GM12878 (cell line): ENCODE measurements at regions not wholly inside any gene's neighbourhood (a gene's known extent, or its start where the extent isn't known, plus 50 kb on each side); places are given as distances from the start of the nearest gene placed in this dataset.

Experiments used
- ATAC-seq: fragments of 200-7000 bp; cut with Tn5 transposase; 3 replicates; pipeline ENCODE4 v1.9.1; 2020; ENCODE audit warnings: mild to moderate bottlenecking, moderate library complexity
- BruUV-seq: library from RNA; stranded (reverse); fragments of 400-500 nt; replicated peaks from 2 replicates; lab custom pipeline; 2021; lab: Mats Ljungman, UMichigan
- CTCF ChIA-PET: fragments of 300-600 bp; sonication (Branson Sonifier 250); formaldehyde crosslinking; extraction: SDS; loops from one replicate; lab custom pipeline; 2021; ENCODE audit warnings: inconsistent platforms; lab: Yijun Ruan, JAX
- POLR2A ChIA-PET: fragments of 350-600 bp; formaldehyde crosslinking; extraction: SDS; loops from one replicate; lab custom pipeline; 2021; ENCODE audit warnings: inconsistent platforms; lab: Charles Lee
- RAD21 ChIA-PET: fragments of 300-600 bp; sonication (Branson Sonifier 250); formaldehyde crosslinking; loops from one replicate; lab custom pipeline; 2023; ENCODE audit warnings: antibody characterized with exemption; ENCODE audit not compliant: unreplicated experiment; lab: Charles Lee
- SMC1A ChIA-PET: fragments of 300-600 bp; sonication (Branson Sonifier 250); formaldehyde crosslinking; loops from one replicate; lab custom pipeline; 2023; ENCODE audit not compliant: unreplicated experiment, uncharacterized antibody; lab: Charles Lee
- DNase-seq: peaks from one replicate; pipeline ENCODE4 v3.0.0-alpha.2; 2011; ENCODE audit warnings: low read depth, low spot score
- FAIRE-seq: peaks from 3 replicates; lab custom pipeline; 2011; peaks lifted over from hg19 to GRCh38; lab: Jason Lieb, UNC
- H2AFZ ChIP-seq: 2 replicates; pipeline ENCODE4 v1.6.0; 2011; ENCODE audit warnings: low read depth, low read length, control low read depth; ENCODE audit not compliant: control insufficient read depth
- H3K27ac ChIP-seq: 2 replicates; pipeline ENCODE4 v1.5.1; 2011; ENCODE audit warnings: control low read depth; ENCODE audit not compliant: control insufficient read depth, insufficient read depth
- H3K27me3 ChIP-seq, 2 experiments: replicated peaks in 1 of 2; 2 replicates each; pipeline versions ENCODE4 v1.6.0 to v1.6.1; 2011; ENCODE audit warnings: low read length in 1 of 2; ENCODE audit not compliant: control insufficient read depth in 2 of 2, insufficient read depth in 2 of 2
- H3K36me3 ChIP-seq, 2 experiments: 2 replicates each; pipeline ENCODE4 v1.5.1; 2011; ENCODE audit warnings: low read length in 1 of 2; ENCODE audit not compliant: control insufficient read depth in 2 of 2, insufficient read depth in 2 of 2
- H3K4me1 ChIP-seq: 2 replicates; pipeline ENCODE4 v1.6.1; 2011; ENCODE audit warnings: mild to moderate bottlenecking, low read length, moderate library complexity, mixed read lengths; ENCODE audit not compliant: control insufficient read depth, insufficient read depth
- H3K4me2 ChIP-seq: 2 replicates; pipeline ENCODE4 v1.6.0; 2011; ENCODE audit warnings: control low read depth; ENCODE audit not compliant: control insufficient read depth, insufficient read depth
- H3K4me3 ChIP-seq: fragments of 200-600 bp; sonication (generic); 2 replicates; pipeline ENCODE4 v1.5.1; 2016
- H3K79me2 ChIP-seq: 2 replicates; pipeline ENCODE4 v1.6.0; 2011; ENCODE audit warnings: low read length; ENCODE audit not compliant: control insufficient read depth, insufficient read depth
- H3K9ac ChIP-seq: 2 replicates; pipeline ENCODE4 v1.8.0; 2011; ENCODE audit warnings: low read length, control low read depth, mixed read lengths; ENCODE audit not compliant: control insufficient read depth, insufficient read depth
- H3K9me3 ChIP-seq: replicated peaks from 3 replicates; pipeline ENCODE4 v1.5.1; 2011; ENCODE audit warnings: mild to moderate bottlenecking, low read length; ENCODE audit not compliant: control insufficient read depth, insufficient read depth
- H4K20me1 ChIP-seq: 2 replicates; pipeline ENCODE4 v1.6.0; 2011; ENCODE audit not compliant: control insufficient read depth, insufficient read depth
- BACH1 ChIP-seq: fragments of 450-650 bp; IDR thresholded peaks from 2 replicates; pipeline ENCODE4 v1.6.1; 2017; ENCODE audit warnings: mild to moderate bottlenecking, borderline replicate concordance
- BHLHE40 ChIP-seq, 2 experiments: fragments of 450-650 bp in 1 of 2; IDR thresholded peaks; 2 replicates each; pipeline ENCODE4 v1.6.1; 2011 to 2017; ENCODE audit warnings: low read depth in 2 of 2, borderline replicate concordance in 1 of 2, improper control_type of control experiment in 1 of 2, low read length in 1 of 2, mild to moderate bottlenecking in 1 of 2
- CBX3 ChIP-seq: fragments of 200-600 bp; sonication (generic); IDR thresholded peaks from 2 replicates; pipeline ENCODE4 v1.6.1; 2016; ENCODE audit warnings: low read depth, borderline replicate concordance
- GATAD2B ChIP-seq: fragments of 450-650 bp; conservative IDR thresholded peaks from 2 replicates; pipeline ENCODE4 v1.6.1; 2017; ENCODE audit warnings: low read depth, mild to moderate bottlenecking, moderate library complexity
- HDGF ChIP-seq: fragments of 450-650 bp; IDR thresholded peaks from 2 replicates; pipeline ENCODE4 v1.6.1; 2016; ENCODE audit warnings: antibody characterized with exemption
- NBN ChIP-seq: fragments of 450-650 bp; IDR thresholded peaks from 2 replicates; pipeline ENCODE4 v1.6.1; 2016
- NFYA ChIP-seq: IDR thresholded peaks from 2 replicates; pipeline ENCODE4 v1.6.1; 2011; ENCODE audit warnings: low read depth, mild to moderate bottlenecking, low read length, improper control_type of control experiment, borderline replicate concordance
- NFYB ChIP-seq: IDR thresholded peaks from 2 replicates; pipeline ENCODE4 v1.6.1; 2011; ENCODE audit warnings: low read depth, mild to moderate bottlenecking, low read length, improper control_type of control experiment, moderate library complexity; ENCODE audit not compliant: insufficient read depth
- SIX5 ChIP-seq: IDR thresholded peaks from 2 replicates; pipeline ENCODE4 v1.6.1; 2011; ENCODE audit warnings: mild to moderate bottlenecking, low read depth, low read length, moderate library complexity; ENCODE audit not compliant: severe bottlenecking
- SMC3 ChIP-seq: IDR thresholded peaks from 2 replicates; pipeline ENCODE4 v1.6.1; 2011; ENCODE audit warnings: low read length, improper control_type of control experiment, borderline replicate concordance
- TCF7 ChIP-seq: IDR thresholded peaks from 2 replicates; pipeline ENCODE4 v1.6.1; 2014; ENCODE audit warnings: antibody characterized with exemption, borderline replicate concordance
- WRNIP1 ChIP-seq: IDR thresholded peaks from 2 replicates; pipeline ENCODE4 v1.6.1; 2011; ENCODE audit warnings: low read depth, low read length, improper control_type of control experiment, borderline replicate concordance
- WGBS: methylation state at CpG from one replicate; pipeline ENCODE4 v1.1.6; 2016; ENCODE audit warnings: low lambda C conversion rate; ENCODE audit not compliant: insufficient replicate concordance, insufficient coverage; ENCODE audit errors: missing lambda C conversion rate; 5-methylcytosine and 5-hydroxymethylcytosine counted together
- in situ Hi-C: fragments of 300-500 bp; cut with MboI; formaldehyde crosslinking; loops from 9 replicates; pipeline ENCODE4 v1.14.3; 2018; ENCODE audit warnings: mixed read lengths
- intact Hi-C: fragments of 100-400 bp; cut with micrococcal nuclease; formaldehyde crosslinking; loops from one replicate; pipeline ENCODE4 v1.14.2; 2022; ENCODE audit not compliant: unreplicated experiment
- TF ChIP-seq, protein P1 (sequence below): IDR thresholded peaks from 2 replicates; pipeline ENCODE4 v1.6.1; 2012; ENCODE audit warnings: improper control_type of control experiment, low read depth, low read length; ENCODE audit not compliant: insufficient replicate concordance
- TF ChIP-seq, protein P2 (sequence below): fragments of 150-350 bp; IDR thresholded peaks from 2 replicates; pipeline ENCODE4 v1.6.1; 2014; ENCODE audit warnings: mild to moderate bottlenecking, low read depth, low read length
- TF ChIP-seq, protein P3 (sequence below), 3 experiments: IDR thresholded peaks in 2 of 3; conservative IDR thresholded peaks in 1 of 3; 2 replicates each; pipeline ENCODE4 v1.5.1; 2011; ENCODE audit warnings: low read depth in 3 of 3, low read length in 3 of 3, mild to moderate bottlenecking in 3 of 3, control low read depth in 2 of 3, moderate library complexity in 2 of 3, inconsistent platforms in 1 of 3, mixed read lengths in 1 of 3; ENCODE audit not compliant: control insufficient read depth in 2 of 3, insufficient read depth in 1 of 3; ENCODE audit errors: extremely low read depth in 1 of 3

DNA sequence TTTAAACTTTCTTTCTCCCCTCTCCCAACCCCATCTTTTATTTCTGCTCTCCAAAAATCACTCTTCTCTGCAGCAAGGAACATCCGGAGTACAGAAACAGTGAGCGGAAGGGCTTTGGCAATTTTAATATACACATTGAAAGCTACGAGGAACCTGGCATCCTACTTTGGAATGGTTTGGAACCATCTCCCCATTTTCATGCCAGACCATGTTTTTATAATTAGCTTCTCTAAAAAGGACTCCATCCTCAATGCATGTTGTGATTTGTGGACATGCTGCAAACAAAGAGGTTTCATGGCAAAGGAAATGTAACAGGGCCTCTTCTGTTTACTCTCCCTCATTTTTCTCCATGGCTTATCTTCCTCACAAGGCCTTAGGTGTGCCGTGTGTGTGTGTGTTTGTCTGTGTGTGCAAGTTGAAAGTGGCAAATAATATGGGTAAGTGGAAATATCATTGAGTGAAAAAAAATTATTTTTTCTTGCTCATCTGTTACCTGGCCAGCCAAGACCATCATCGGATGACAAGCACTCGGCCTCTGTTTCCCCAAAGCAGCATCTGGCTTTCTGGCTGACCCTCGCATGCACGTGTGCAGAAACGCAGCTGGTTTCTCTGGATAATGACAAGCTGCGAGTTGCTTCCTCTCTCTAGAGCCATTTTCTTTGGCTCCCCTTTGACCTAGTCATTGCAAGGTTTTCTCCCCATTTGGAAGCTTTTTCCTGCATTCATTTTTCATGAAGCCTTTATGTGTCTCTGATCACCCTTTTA is 585.0 kb downstream of the TMEM114 start:
- WGBS = 28% methylated on average over 10 of the region's 10 CpGs
- Histone ChIP-seq H3K4me1 (no peaks in the 10 kb centered on the region), H3K9me3 (no peaks in the 10 kb centered on the region), H3K79me2 (no peaks in the 10 kb centered on the region), H4K20me1 (no peaks in the 10 kb centered on the region), H3K36me3 (no peaks in the 10 kb centered on the region), H3K4me2 (no peak overlapping the region), H2AFZ (no peak overlapping the region), H3K27me3 (no peaks in the 10 kb centered on the region), H3K4me3 (no peak overlapping the region), H3K27ac (no peak overlapping the region), H3K9ac (no peak overlapping the region)
- intact Hi-C loops (no loop called here), in situ Hi-C loops (no loop called here)
- ATAC-seq = no peak
- RAD21 ChIA-PET = no interaction called here
- CTCF ChIA-PET = no interaction called here
- DNase-seq = no peak
- POLR2A ChIA-PET = no interaction called here
- no TSS peak for BruUV-seq
- no peak for FAIRE-seq
- SMC1A ChIA-PET = no interaction called here
- TF ChIP-seq WRNIP1 = no peak
- no peak for TF ChIP-seq CBX3
- TF ChIP-seq, protein P1, sequence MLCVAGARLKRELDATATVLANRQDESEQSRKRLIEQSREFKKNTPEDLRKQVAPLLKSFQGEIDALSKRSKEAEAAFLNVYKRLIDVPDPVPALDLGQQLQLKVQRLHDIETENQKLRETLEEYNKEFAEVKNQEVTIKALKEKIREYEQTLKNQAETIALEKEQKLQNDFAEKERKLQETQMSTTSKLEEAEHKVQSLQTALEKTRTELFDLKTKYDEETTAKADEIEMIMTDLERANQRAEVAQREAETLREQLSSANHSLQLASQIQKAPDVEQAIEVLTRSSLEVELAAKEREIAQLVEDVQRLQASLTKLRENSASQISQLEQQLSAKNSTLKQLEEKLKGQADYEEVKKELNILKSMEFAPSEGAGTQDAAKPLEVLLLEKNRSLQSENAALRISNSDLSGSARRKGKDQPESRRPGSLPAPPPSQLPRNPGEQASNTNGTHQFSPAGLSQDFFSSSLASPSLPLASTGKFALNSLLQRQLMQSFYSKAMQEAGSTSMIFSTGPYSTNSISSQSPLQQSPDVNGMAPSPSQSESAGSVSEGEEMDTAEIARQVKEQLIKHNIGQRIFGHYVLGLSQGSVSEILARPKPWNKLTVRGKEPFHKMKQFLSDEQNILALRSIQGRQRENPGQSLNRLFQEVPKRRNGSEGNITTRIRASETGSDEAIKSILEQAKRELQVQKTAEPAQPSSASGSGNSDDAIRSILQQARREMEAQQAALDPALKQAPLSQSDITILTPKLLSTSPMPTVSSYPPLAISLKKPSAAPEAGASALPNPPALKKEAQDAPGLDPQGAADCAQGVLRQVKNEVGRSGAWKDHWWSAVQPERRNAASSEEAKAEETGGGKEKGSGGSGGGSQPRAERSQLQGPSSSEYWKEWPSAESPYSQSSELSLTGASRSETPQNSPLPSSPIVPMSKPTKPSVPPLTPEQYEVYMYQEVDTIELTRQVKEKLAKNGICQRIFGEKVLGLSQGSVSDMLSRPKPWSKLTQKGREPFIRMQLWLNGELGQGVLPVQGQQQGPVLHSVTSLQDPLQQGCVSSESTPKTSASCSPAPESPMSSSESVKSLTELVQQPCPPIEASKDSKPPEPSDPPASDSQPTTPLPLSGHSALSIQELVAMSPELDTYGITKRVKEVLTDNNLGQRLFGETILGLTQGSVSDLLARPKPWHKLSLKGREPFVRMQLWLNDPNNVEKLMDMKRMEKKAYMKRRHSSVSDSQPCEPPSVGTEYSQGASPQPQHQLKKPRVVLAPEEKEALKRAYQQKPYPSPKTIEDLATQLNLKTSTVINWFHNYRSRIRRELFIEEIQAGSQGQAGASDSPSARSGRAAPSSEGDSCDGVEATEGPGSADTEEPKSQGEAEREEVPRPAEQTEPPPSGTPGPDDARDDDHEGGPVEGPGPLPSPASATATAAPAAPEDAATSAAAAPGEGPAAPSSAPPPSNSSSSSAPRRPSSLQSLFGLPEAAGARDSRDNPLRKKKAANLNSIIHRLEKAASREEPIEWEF = no peak
- TF ChIP-seq, protein P2, sequence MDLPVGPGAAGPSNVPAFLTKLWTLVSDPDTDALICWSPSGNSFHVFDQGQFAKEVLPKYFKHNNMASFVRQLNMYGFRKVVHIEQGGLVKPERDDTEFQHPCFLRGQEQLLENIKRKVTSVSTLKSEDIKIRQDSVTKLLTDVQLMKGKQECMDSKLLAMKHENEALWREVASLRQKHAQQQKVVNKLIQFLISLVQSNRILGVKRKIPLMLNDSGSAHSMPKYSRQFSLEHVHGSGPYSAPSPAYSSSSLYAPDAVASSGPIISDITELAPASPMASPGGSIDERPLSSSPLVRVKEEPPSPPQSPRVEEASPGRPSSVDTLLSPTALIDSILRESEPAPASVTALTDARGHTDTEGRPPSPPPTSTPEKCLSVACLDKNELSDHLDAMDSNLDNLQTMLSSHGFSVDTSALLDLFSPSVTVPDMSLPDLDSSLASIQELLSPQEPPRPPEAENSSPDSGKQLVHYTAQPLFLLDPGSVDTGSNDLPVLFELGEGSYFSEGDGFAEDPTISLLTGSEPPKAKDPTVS = no peak
- no peak for TF ChIP-seq HDGF
- TF ChIP-seq BACH1 = no peak
- TF ChIP-seq NFYA = no peak
- TF ChIP-seq BHLHE40 (IDR thresholded peaks at IDR 0.05; ENCODE audit: borderline replicate concordance in 1 of 2, low read depth in 2 of 2, low read length in 1 of 2) = no peak
- TF ChIP-seq SIX5 = no peak
- no peak for TF ChIP-seq NBN
- TF ChIP-seq, protein P3, sequence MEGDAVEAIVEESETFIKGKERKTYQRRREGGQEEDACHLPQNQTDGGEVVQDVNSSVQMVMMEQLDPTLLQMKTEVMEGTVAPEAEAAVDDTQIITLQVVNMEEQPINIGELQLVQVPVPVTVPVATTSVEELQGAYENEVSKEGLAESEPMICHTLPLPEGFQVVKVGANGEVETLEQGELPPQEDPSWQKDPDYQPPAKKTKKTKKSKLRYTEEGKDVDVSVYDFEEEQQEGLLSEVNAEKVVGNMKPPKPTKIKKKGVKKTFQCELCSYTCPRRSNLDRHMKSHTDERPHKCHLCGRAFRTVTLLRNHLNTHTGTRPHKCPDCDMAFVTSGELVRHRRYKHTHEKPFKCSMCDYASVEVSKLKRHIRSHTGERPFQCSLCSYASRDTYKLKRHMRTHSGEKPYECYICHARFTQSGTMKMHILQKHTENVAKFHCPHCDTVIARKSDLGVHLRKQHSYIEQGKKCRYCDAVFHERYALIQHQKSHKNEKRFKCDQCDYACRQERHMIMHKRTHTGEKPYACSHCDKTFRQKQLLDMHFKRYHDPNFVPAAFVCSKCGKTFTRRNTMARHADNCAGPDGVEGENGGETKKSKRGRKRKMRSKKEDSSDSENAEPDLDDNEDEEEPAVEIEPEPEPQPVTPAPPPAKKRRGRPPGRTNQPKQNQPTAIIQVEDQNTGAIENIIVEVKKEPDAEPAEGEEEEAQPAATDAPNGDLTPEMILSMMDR (IDR thresholded peaks at IDR 0.05 in 2 of 3, conservative IDR thresholded peaks at IDR 0.05 in 1 of 3; ENCODE audit: control insufficient read depth in 2 of 3, extremely low read depth in 1 of 3, insufficient read depth in 1 of 3, low read depth in 3 of 3, low read length in 3 of 3) = no peak
- TF ChIP-seq GATAD2B = no peak
- no peak for TF ChIP-seq TCF7
- TF ChIP-seq SMC3 = no peak
- no peak for TF ChIP-seq NFYB
